Dendritic cell treated with granulocyte-macrophage colony-stimulating factor and Interleukin-4, amounts not matched to agents 40 ng/mL and 50 ng/mL, for 4 days (primary cell): ENCODE measurements at regions not wholly inside any gene's neighbourhood (a gene's known extent, or its start where the extent isn't known, plus 50 kb on each side); places are given as distances from the start of the nearest gene placed in this dataset.

ENCODE experiments used
- H3K27ac Mint-ChIP-seq: one replicate; pipeline ENCODE4 v1.8.0; 2022; ENCODE audit warnings: mild to moderate bottlenecking, mixed read lengths
- H3K27me3 Mint-ChIP-seq: one replicate; pipeline ENCODE4 v1.8.0; 2022; ENCODE audit warnings: mild to moderate bottlenecking, mixed read lengths
- H3K36me3 Mint-ChIP-seq: one replicate; pipeline ENCODE4 v1.8.0; 2022; ENCODE audit warnings: low read depth, mixed read lengths
- H3K4me1 Mint-ChIP-seq: one replicate; pipeline ENCODE4 v1.8.0; 2022; ENCODE audit warnings: low read depth, mixed read lengths
- H3K4me3 Mint-ChIP-seq: one replicate; pipeline ENCODE4 v1.8.0; 2022; ENCODE audit warnings: mild to moderate bottlenecking, moderate library complexity, mixed read lengths
- H3K9me3 Mint-ChIP-seq: one replicate; pipeline ENCODE4 v1.8.0; 2022; ENCODE audit warnings: mixed read lengths
- intact Hi-C: fragments of 100-400 bp; cut with micrococcal nuclease; formaldehyde crosslinking; loops from one replicate; pipeline ENCODE4 v1.15.0; 2022

DNA sequence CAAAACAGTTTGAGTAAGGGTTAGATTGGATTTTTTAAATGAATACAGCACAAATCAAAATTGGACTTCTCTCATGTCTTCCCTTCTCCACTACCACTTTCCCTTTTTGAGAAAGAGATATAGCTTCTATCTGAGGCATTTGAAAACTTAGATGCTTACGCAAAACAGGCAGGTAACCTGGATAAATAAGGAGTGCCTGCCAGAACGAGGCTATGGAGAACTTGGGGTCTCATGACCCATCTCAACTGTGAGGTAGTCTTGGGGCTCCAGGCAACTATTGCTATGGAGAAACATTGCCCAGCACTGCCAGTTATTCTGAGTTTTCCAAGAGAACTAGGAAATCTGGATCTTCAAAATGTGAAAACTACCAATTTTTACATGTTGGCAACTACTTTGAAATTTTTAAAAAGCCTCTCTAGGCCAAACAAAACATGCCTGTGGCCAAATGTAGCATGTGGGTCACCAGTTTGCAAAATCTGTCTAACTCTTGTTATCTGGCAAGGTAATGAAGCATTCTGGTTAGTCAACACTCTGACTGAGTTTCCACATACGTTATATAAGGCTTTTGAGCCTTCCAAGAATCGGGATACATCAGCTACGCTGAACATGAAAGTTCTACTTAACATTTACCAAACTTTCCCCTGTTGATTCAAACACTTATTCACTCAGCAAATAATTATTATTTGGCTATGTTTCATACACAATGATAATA is 752.7 kb downstream of the KCNA4 start:
- Mint-ChIP-seq H3K4me1 (no peaks in the 10 kb centered on the region), H3K4me3 (no peak overlapping the region), H3K27me3 (no peaks in the 10 kb centered on the region), H3K36me3 (no peaks in the 10 kb centered on the region), H3K27ac (no peak overlapping the region), H3K9me3 (no peaks in the 10 kb centered on the region)
- intact Hi-C loops, result no loop called here

- no peaks in the 10 kb centered on the region for H3K4me1 Mint-ChIP-seq
- H3K27ac Mint-ChIP-seq, result no peak overlapping the region
- H3K9me3 Mint-ChIP-seq, result no peaks in the 10 kb centered on the region
- no peaks in the 10 kb centered on the region for H3K36me3 Mint-ChIP-seq
- no peak overlapping the region for H3K4me3 Mint-ChIP-seq
- no peaks in the 10 kb centered on the region for H3K27me3 Mint-ChIP-seq
- intact Hi-C loops, result no loop called here
These were observed 755.0 kb downstream of the KCNA4 start for GRCh38 chr11:29261831-29262230.

GRCh38 chr11:29260939-29261705 is 755.7 kb downstream of the KCNA4 start:
- Mint-ChIP-seq H3K36me3 (no peaks in the 10 kb centered on the region), H3K9me3 (no peaks in the 10 kb centered on the region), H3K4me1 (no peaks in the 10 kb centered on the region), H3K27me3 (no peaks in the 10 kb centered on the region), H3K4me3 (no peak overlapping the region), H3K27ac (no peak overlapping the region)
- intact Hi-C loops, result no loop called here

DNA sequence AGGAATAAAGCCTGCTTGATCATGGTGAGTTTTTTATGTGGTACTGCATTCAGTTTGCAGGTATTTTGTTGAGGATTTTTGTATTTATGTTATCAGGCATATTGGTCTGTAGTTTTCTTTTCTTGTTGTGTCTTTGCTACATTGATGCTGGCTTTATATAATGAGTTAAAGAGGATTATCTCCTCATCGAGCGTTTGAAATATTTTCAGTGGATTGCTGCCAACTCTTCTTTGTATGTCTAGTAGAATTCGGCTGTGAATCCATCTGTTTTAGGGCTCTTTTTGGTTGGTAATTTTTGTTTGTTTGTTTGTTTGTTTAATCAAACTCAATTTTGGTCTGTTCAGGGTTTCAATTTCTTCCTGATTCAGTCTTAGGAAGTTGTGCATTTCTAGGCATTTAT is 758.4 kb downstream of the KCNA4 start:
- Mint-ChIP-seq H3K4me3 (no peak overlapping the region), H3K36me3 (no peaks in the 10 kb centered on the region), H3K9me3 (no peaks in the 10 kb centered on the region), H3K27ac (no peak overlapping the region), H3K4me1 (no peaks in the 10 kb centered on the region), H3K27me3 (no peaks in the 10 kb centered on the region)
- intact Hi-C loops, result no loop called here

- no peaks in the 10 kb centered on the region for H3K27me3 Mint-ChIP-seq
- no peaks in the 10 kb centered on the region for H3K4me1 Mint-ChIP-seq
- no peak overlapping the region for H3K27ac Mint-ChIP-seq
- no peaks in the 10 kb centered on the region for H3K36me3 Mint-ChIP-seq
- H3K4me3 Mint-ChIP-seq, result no peak overlapping the region
- peaks cover 7% of the 10 kb centered on the region for H3K9me3 Mint-ChIP-seq
- intact Hi-C loops, result no loop called here
These were observed 760.2 kb downstream of the KCNA4 start for GRCh38 chr11:29256580-29256979.

DNA sequence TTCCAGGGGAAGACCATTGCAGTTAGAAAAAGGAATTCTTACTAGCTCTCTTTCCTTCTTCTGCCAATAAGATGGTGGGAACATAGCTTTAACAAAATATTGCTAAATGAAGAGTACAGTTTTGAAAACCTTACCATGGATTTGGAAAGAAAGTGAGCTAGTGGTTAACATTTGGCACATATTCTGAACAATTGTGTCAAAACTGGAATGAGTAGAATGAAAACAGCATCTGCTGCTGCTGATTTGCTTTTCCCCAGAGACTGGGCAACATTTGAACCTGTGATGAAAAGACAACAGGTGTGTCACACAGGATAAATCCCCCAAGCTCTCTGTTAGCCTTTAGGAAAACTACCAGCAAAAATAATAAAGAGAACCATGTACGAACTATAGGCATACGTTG is 761.4 kb downstream of the KCNA4 start:
- no peak overlapping the region for H3K27ac Mint-ChIP-seq
- no peaks in the 10 kb centered on the region for H3K4me1 Mint-ChIP-seq
- no peak overlapping the region for H3K4me3 Mint-ChIP-seq
- H3K36me3 Mint-ChIP-seq, result no peaks in the 10 kb centered on the region
- intact Hi-C loops, result no loop called here
- peaks cover 13% of the 10 kb centered on the region for H3K9me3 Mint-ChIP-seq
- H3K27me3 Mint-ChIP-seq, result no peaks in the 10 kb centered on the region

- H3K4me3 Mint-ChIP-seq, result no peak overlapping the region
- H3K27ac Mint-ChIP-seq, result no peak overlapping the region
- H3K9me3 Mint-ChIP-seq, result peaks cover 13% of the 10 kb centered on the region
- no peaks in the 10 kb centered on the region for H3K36me3 Mint-ChIP-seq
- no peaks in the 10 kb centered on the region for H3K4me1 Mint-ChIP-seq
- intact Hi-C loops, result no loop called here
- no peaks in the 10 kb centered on the region for H3K27me3 Mint-ChIP-seq
These were observed 765.1 kb downstream of the KCNA4 start for GRCh38 chr11:29251738-29252137.

GRCh38 chr11:29249713-29250112 is 767.1 kb downstream of the KCNA4 start:
- no peaks in the 10 kb centered on the region for H3K36me3 Mint-ChIP-seq
- no peak overlapping the region for H3K4me3 Mint-ChIP-seq
- H3K4me1 Mint-ChIP-seq, result no peaks in the 10 kb centered on the region
- H3K9me3 Mint-ChIP-seq, result peaks cover 13% of the 10 kb centered on the region
- intact Hi-C loops, result no loop called here
- no peaks in the 10 kb centered on the region for H3K27me3 Mint-ChIP-seq
- no peak overlapping the region for H3K27ac Mint-ChIP-seq

DNA sequence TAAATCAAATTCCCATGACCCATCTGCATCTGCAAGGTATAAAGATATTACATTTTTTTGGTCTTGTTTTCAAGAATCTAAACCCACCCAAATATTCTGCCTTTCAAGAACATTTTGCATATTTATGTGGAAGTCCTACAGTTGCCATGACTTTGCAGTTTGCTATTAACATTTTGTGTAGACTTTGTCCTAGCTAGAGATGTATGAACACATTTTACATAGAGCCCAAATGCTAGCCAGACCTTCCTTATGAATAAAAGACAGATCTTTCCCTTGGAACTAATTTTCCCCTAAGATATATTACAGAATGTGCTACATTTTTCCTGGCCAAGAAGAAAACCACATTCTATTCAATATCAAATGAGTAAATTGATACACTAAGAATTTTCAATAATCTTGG is 772.5 kb downstream of the KCNA4 start:
- Mint-ChIP-seq H3K27ac (no peak overlapping the region), H3K4me3 (no peak overlapping the region), H3K27me3 (no peaks in the 10 kb centered on the region), H3K36me3 (no peaks in the 10 kb centered on the region), H3K9me3 (peaks cover 26% of the 10 kb centered on the region), H3K4me1 (no peaks in the 10 kb centered on the region)
- intact Hi-C loops, result no loop called here

GRCh38 chr11:29243616-29244015 is 773.2 kb downstream of the KCNA4 start:
- no peak overlapping the region for H3K4me3 Mint-ChIP-seq
- H3K27me3 Mint-ChIP-seq, result no peaks in the 10 kb centered on the region
- intact Hi-C loops, result no loop called here
- H3K36me3 Mint-ChIP-seq, result no peaks in the 10 kb centered on the region
- H3K9me3 Mint-ChIP-seq, result peaks cover 26% of the 10 kb centered on the region
- H3K27ac Mint-ChIP-seq, result no peak overlapping the region
- no peaks in the 10 kb centered on the region for H3K4me1 Mint-ChIP-seq

DNA sequence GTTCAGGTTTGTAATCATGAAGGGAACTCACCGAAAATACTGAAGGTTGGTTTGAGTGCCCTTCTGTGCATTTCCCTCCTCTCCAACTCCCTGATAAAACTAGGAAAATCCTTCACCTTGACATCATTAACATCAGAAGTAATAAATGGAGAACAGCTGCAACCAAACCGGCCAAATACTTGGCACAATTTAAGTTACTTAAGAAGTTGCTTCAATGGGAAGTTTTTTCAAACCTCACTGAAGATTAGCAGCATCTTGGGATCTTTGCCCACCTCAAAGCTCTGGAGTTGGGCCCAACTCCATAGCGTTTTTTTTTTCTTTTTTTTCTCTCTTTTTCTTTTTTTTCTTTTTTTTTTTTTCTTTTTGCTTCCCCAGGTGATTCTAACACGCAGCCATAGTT is 784.8 kb downstream of the KCNA4 start:
- no peaks in the 10 kb centered on the region for H3K4me1 Mint-ChIP-seq
- H3K36me3 Mint-ChIP-seq, result no peaks in the 10 kb centered on the region
- H3K27ac Mint-ChIP-seq, result no peak overlapping the region
- no peak overlapping the region for H3K4me3 Mint-ChIP-seq
- peaks cover 9% of the 10 kb centered on the region for H3K9me3 Mint-ChIP-seq
- intact Hi-C loops, result no loop called here
- H3K27me3 Mint-ChIP-seq, result no peaks in the 10 kb centered on the region

GRCh38 chr11:29231586-29231985 is 785.2 kb downstream of the KCNA4 start:
- H3K36me3 Mint-ChIP-seq, result no peaks in the 10 kb centered on the region
- H3K4me3 Mint-ChIP-seq, result no peak overlapping the region
- H3K4me1 Mint-ChIP-seq, result no peaks in the 10 kb centered on the region
- H3K27me3 Mint-ChIP-seq, result no peaks in the 10 kb centered on the region
- no peak overlapping the region for H3K27ac Mint-ChIP-seq
- intact Hi-C loops, result no loop called here
- H3K9me3 Mint-ChIP-seq, result peaks cover 9% of the 10 kb centered on the region

DNA sequence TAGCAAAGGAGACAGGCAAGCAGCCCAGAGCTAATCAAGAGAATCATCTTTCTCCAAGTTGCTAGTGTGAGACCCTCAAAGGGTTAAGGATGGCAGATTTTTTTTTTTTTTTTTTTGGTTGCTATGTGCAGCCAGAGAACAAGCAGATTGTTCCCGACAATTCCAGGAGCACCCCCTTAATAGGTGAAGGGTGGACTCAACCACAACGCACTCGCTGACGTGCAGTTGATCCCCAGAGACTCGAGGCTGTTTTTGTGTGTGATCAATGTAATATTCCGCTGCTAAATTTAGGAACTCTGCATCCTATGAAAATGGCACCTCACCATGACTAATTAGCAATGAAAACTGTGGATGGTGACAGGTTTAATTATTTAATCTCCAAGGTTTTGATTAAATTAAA is 789.0 kb downstream of the KCNA4 start:
- H3K36me3 Mint-ChIP-seq, result no peaks in the 10 kb centered on the region
- no peak overlapping the region for H3K27ac Mint-ChIP-seq
- peaks cover 30% of the 10 kb centered on the region for H3K9me3 Mint-ChIP-seq
- H3K27me3 Mint-ChIP-seq, result no peaks in the 10 kb centered on the region
- H3K4me1 Mint-ChIP-seq, result no peaks in the 10 kb centered on the region
- intact Hi-C loops, result no loop called here
- no peak overlapping the region for H3K4me3 Mint-ChIP-seq

GRCh38 chr11:29224739-29225384 is 792.0 kb downstream of the KCNA4 start:
- H3K27ac Mint-ChIP-seq, result no peak overlapping the region
- intact Hi-C loops, result no loop called here
- no peaks in the 10 kb centered on the region for H3K27me3 Mint-ChIP-seq
- no peak overlapping the region for H3K4me3 Mint-ChIP-seq
- no peaks in the 10 kb centered on the region for H3K36me3 Mint-ChIP-seq
- no peaks in the 10 kb centered on the region for H3K4me1 Mint-ChIP-seq
- peaks cover 57% of the 10 kb centered on the region for H3K9me3 Mint-ChIP-seq
